H9 (cell line): ENCODE measurements at regions not wholly inside any gene's neighbourhood (a gene's known extent, or its start where the extent isn't known, plus 50 kb on each side); places are given as distances from the start of the nearest gene placed in this dataset.

Experiments used
- DNase-seq: peaks from one replicate; pipeline ENCODE4 v3.0.0-alpha.2; 2017
- H2AFZ ChIP-seq: one replicate; pipeline ENCODE4 v1.6.1; 2013; ENCODE audit warnings: mild to moderate bottlenecking, low read length, control low read depth, moderate library complexity
- H2AK5ac ChIP-seq: 2 replicates; pipeline ENCODE4 v1.6.1; 2013; ENCODE audit warnings: low read length, control low read depth, mixed read lengths; ENCODE audit not compliant: insufficient read length
- H2BK120ac ChIP-seq: one replicate; pipeline ENCODE4 v1.6.1; 2013; ENCODE audit warnings: low read depth, mild to moderate bottlenecking, low read length, control low read depth, inconsistent platforms; ENCODE audit not compliant: poor library complexity, severe bottlenecking
- H2BK12ac ChIP-seq: 2 replicates; pipeline ENCODE4 v1.6.1; 2013; ENCODE audit warnings: low read length, control low read depth, mixed read lengths, low read depth; ENCODE audit not compliant: insufficient read length
- H2BK15ac ChIP-seq: 2 replicates; pipeline ENCODE4 v1.6.1; 2013; ENCODE audit warnings: low read depth, low read length, control low read depth
- H2BK20ac ChIP-seq: one replicate; pipeline ENCODE4 v1.6.1; 2013; ENCODE audit warnings: low read depth, mild to moderate bottlenecking, low read length, control low read depth, inconsistent platforms; ENCODE audit not compliant: poor library complexity, severe bottlenecking
- H2BK5ac ChIP-seq: 2 replicates; pipeline ENCODE4 v1.6.1; 2013; ENCODE audit warnings: low read length, control low read depth, mixed read lengths; ENCODE audit not compliant: insufficient read length
- H3K14ac ChIP-seq: 2 replicates; pipeline ENCODE4 v1.6.1; 2013; ENCODE audit warnings: low read length, control low read depth; ENCODE audit not compliant: insufficient read depth
- H3K18ac ChIP-seq: 2 replicates; pipeline ENCODE4 v1.6.1; 2013; ENCODE audit warnings: low read depth, mild to moderate bottlenecking, mixed read lengths, low read length, control low read depth; ENCODE audit not compliant: insufficient read length
- H3K23ac ChIP-seq: 2 replicates; pipeline ENCODE4 v1.6.1; 2013; ENCODE audit warnings: low read length, control low read depth, mixed read lengths, low read depth; ENCODE audit not compliant: insufficient read length
- H3K23me2 ChIP-seq: 2 replicates; pipeline ENCODE4 v1.6.1; 2013; ENCODE audit warnings: low read depth, mild to moderate bottlenecking, mixed read lengths, low read length, control low read depth; ENCODE audit not compliant: insufficient read length, poor library complexity, severe bottlenecking
- H3K27ac ChIP-seq: 2 replicates; pipeline ENCODE4 v1.5.1; 2013; ENCODE audit warnings: low read length, control low read depth, mixed read lengths, low read depth; ENCODE audit not compliant: insufficient read length
- H3K27me3 ChIP-seq: 2 replicates; pipeline ENCODE4 v1.6.1; 2013; ENCODE audit warnings: low read length, control low read depth, inconsistent platforms; ENCODE audit not compliant: insufficient read depth
- H3K4ac ChIP-seq: 2 replicates; pipeline ENCODE4 v1.6.1; 2013; ENCODE audit warnings: low read depth, mild to moderate bottlenecking, control low read depth, inconsistent platforms, low read length, moderate library complexity
- H3K4me1 ChIP-seq: 2 replicates; pipeline ENCODE4 v1.6.1; 2013; ENCODE audit warnings: low read length, control low read depth, inconsistent platforms; ENCODE audit not compliant: insufficient read depth
- H3K4me2 ChIP-seq: 2 replicates; pipeline ENCODE4 v1.6.1; 2013; ENCODE audit warnings: low read length, control low read depth, mixed read lengths; ENCODE audit not compliant: insufficient read length, insufficient read depth
- H3K56ac ChIP-seq: 2 replicates; pipeline ENCODE4 v1.6.1; 2013; ENCODE audit warnings: low read depth, mild to moderate bottlenecking, mixed read lengths, low read length, control low read depth; ENCODE audit not compliant: insufficient read length
- H3K79me1 ChIP-seq: 2 replicates; pipeline ENCODE4 v1.6.1; 2013; ENCODE audit warnings: low read depth, mild to moderate bottlenecking, moderate library complexity, low read length, control low read depth, inconsistent platforms; ENCODE audit not compliant: insufficient read depth, poor library complexity, severe bottlenecking
- H3K79me2 ChIP-seq: 2 replicates; pipeline ENCODE4 v1.6.1; 2013; ENCODE audit warnings: low read length, control low read depth, inconsistent platforms; ENCODE audit not compliant: insufficient read depth
- H3K9ac ChIP-seq: 2 replicates; pipeline ENCODE4 v1.6.1; 2013; ENCODE audit warnings: low read length, control low read depth, mixed read lengths; ENCODE audit not compliant: insufficient read length; ENCODE audit errors: extremely low read depth
- H3K9me3 ChIP-seq: one replicate; pipeline ENCODE4 v1.6.1; 2013; ENCODE audit warnings: low read depth, low read length, inconsistent platforms; ENCODE audit not compliant: control insufficient read depth
- H3T11ph ChIP-seq: one replicate; pipeline ENCODE4 v1.6.1; 2013; ENCODE audit warnings: mild to moderate bottlenecking, low read length, control low read depth, inconsistent platforms
- H4K20me1 ChIP-seq: one replicate; pipeline ENCODE4 v1.6.1; 2013; ENCODE audit not compliant: control insufficient read depth, insufficient read length, insufficient read depth
- H4K5ac ChIP-seq: 2 replicates; pipeline ENCODE4 v1.6.1; 2013; ENCODE audit warnings: low read depth, mild to moderate bottlenecking, mixed read lengths, low read length, control low read depth; ENCODE audit not compliant: insufficient read length
- H4K8ac ChIP-seq: replicated peaks from 2 replicates; pipeline ENCODE4 v1.6.1; 2013; ENCODE audit warnings: low read length, control low read depth, mixed read lengths, low read depth; ENCODE audit not compliant: insufficient read length
- H4K91ac ChIP-seq: 2 replicates; pipeline ENCODE4 v1.6.1; 2013; ENCODE audit warnings: low read depth, mild to moderate bottlenecking, moderate library complexity, mixed read lengths, low read length, control low read depth; ENCODE audit not compliant: insufficient read length
- H3K27ac Mint-ChIP-seq, 3 experiments: 2 replicates in 2 of 3; 3 replicates in 1 of 3; pipeline ENCODE4 v1.8.0; 2020 to 2021; ENCODE audit warnings: mixed read lengths in 3 of 3, mild to moderate bottlenecking in 1 of 3, moderate library complexity in 1 of 3
- H3K27me3 Mint-ChIP-seq: 2 replicates; pipeline ENCODE4 v1.8.0; 2021; ENCODE audit warnings: low read depth, mild to moderate bottlenecking, moderate library complexity, mixed read lengths
- H3K36me3 Mint-ChIP-seq, 3 experiments: 2 replicates in 2 of 3; 3 replicates in 1 of 3; pipeline ENCODE4 v1.8.0; 2020 to 2021; ENCODE audit warnings: low read depth in 3 of 3, mixed read lengths in 3 of 3; ENCODE audit not compliant: insufficient read depth in 1 of 3
- H3K4me1 Mint-ChIP-seq, 2 experiments: 2 replicates each; pipeline ENCODE4 v1.8.0; 2020; ENCODE audit warnings: mixed read lengths in 2 of 2
- H3K4me3 Mint-ChIP-seq, 2 experiments: 2 replicates in 1 of 2; 3 replicates in 1 of 2; pipeline ENCODE4 v1.8.0; 2020 to 2021; ENCODE audit warnings: mild to moderate bottlenecking in 2 of 2, mixed read lengths in 2 of 2, moderate library complexity in 1 of 2
- H3K9me3 Mint-ChIP-seq, 2 experiments: 2 replicates in 1 of 2; 3 replicates in 1 of 2; pipeline ENCODE4 v1.8.0; 2020; ENCODE audit warnings: mild to moderate bottlenecking in 2 of 2, mixed read lengths in 2 of 2, moderate library complexity in 1 of 2
- WGBS: extraction: QIAGEN DNeasy Blood & Tissue Kit; methylation state at CpG from one replicate; pipeline ENCODE4 v1.1.7; 2013; ENCODE audit warnings: missing lambda C conversion rate, low lambda C conversion rate, mixed read lengths; ENCODE audit not compliant: insufficient read length; ENCODE audit errors: extremely low coverage; 5-methylcytosine and 5-hydroxymethylcytosine counted together
- TF ChIP-seq, protein P1 (sequence below): fragments of 200-600 bp; sonication (generic); conservative IDR thresholded peaks from 3 replicates; pipeline ENCODE4 v1.8.0; 2021; ENCODE audit warnings: antibody characterized with exemption, mild to moderate bottlenecking

DNA sequence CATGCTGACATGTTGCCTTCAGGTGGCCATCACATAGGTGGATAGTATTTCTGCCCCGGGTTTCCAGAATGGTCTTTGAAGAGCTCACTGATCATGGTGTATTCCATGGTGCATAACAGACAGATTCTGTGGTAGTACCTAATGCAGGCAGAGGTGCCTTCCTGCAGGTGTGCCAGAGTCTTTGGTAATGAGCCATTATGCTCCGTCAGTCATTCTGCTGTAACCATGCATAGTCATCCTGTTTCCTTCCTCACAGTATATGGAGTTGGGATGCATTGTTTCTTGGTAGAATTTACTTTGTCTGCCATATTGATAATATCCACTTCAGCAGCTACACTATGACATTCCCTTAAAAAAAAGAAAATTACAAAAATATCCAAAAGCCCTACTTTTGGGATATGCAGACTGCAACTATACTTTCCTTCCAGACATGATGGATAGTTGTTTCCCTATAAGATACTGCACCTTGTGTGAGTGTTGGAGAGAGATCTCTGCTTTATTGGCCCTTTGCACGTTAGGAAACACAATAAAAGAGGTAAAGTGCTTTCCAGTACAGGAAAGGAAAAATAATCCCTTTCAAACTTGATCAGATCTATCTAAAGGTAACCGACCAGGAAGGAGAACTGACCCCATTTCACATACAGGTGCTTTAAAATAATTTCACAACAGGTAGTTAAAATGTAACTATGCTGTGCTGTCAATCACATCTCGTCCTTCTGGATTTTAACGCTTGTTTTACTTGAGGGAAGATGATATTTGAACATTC is 537.5 kb upstream of the WWC1 start:
- Mint-ChIP-seq H3K4me3 (no peak overlapping the region), H3K4me1 (peaks cover 6% of the 10 kb centered on the region in 2 experiments), H3K27me3 (no peaks in the 10 kb centered on the region), H3K36me3 (no peaks in the 10 kb centered on the region), H3K27ac (no peak overlapping the region), H3K9me3 (no peaks in the 10 kb centered on the region)
- no peaks in the 10 kb centered on the region for H3K79me2 ChIP-seq
- H3T11ph ChIP-seq, result no peak overlapping the region
- H3K27me3 ChIP-seq, result no peaks in the 10 kb centered on the region
- H2BK15ac ChIP-seq, result no peak overlapping the region
- no CpG with 5 or more reads among the region's 6 CpGs for WGBS
- H2BK5ac ChIP-seq, result no peak overlapping the region
- H3K79me1 ChIP-seq, result no peaks in the 10 kb centered on the region
- no peak overlapping the region for H2BK12ac ChIP-seq
- H3K4me1 ChIP-seq, result peaks cover 4% of the 10 kb centered on the region; the same call in 1 of the 2 replicates
- H3K18ac ChIP-seq, result no peak overlapping the region
- H2AK5ac ChIP-seq, result no peak overlapping the region
- DNase-seq, result no peak
- H2BK20ac ChIP-seq, result no peak overlapping the region
- TF ChIP-seq, protein P1, sequence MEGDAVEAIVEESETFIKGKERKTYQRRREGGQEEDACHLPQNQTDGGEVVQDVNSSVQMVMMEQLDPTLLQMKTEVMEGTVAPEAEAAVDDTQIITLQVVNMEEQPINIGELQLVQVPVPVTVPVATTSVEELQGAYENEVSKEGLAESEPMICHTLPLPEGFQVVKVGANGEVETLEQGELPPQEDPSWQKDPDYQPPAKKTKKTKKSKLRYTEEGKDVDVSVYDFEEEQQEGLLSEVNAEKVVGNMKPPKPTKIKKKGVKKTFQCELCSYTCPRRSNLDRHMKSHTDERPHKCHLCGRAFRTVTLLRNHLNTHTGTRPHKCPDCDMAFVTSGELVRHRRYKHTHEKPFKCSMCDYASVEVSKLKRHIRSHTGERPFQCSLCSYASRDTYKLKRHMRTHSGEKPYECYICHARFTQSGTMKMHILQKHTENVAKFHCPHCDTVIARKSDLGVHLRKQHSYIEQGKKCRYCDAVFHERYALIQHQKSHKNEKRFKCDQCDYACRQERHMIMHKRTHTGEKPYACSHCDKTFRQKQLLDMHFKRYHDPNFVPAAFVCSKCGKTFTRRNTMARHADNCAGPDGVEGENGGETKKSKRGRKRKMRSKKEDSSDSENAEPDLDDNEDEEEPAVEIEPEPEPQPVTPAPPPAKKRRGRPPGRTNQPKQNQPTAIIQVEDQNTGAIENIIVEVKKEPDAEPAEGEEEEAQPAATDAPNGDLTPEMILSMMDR, result no peak
- H4K20me1 ChIP-seq, result no peaks in the 10 kb centered on the region
- H2BK120ac ChIP-seq, result no peak overlapping the region
- H3K27ac ChIP-seq, result no peak overlapping the region
- H4K8ac ChIP-seq, result no peak overlapping the region
- no peak overlapping the region for H2AFZ ChIP-seq
- H3K4me2 ChIP-seq, result no peak overlapping the region
- no peak overlapping the region for H4K5ac ChIP-seq
- no peak overlapping the region for H3K56ac ChIP-seq
- no peak overlapping the region for H3K9ac ChIP-seq
- H3K4ac ChIP-seq, result no peak overlapping the region
- H3K9me3 ChIP-seq, result no peaks in the 10 kb centered on the region
- no peak overlapping the region for H3K14ac ChIP-seq
- H3K23me2 ChIP-seq, result no peaks in the 10 kb centered on the region
- no peak overlapping the region for H3K23ac ChIP-seq
- no peak overlapping the region for H4K91ac ChIP-seq
